Esophagus squamous epithelium (tissue), 4 donors: ENCODE measurements at regions not wholly inside any gene's neighbourhood (a gene's known extent, or its start where the extent isn't known, plus 50 kb on each side); places are given as distances from the start of the nearest gene placed in this dataset.

Experiments
- POLR2A ChIP-seq, 4 donors: fragments of 450-650 bp; IDR thresholded peaks; one replicate each; pipeline ENCODE4 v1.6.1; 2017; ENCODE audit warnings: antibody characterized with exemption in 4 of 4, mild to moderate bottlenecking in 4 of 4, moderate library complexity in 3 of 4
- TF ChIP-seq, protein P1 (sequence below), 6 experiments: fragments of 450-650 bp in 4 of 6; fragments of 200-600 bp in 2 of 6; sonication (generic) in 2 of 6; IDR thresholded peaks; one replicate each; pipeline ENCODE4 v1.5.1; 2016 to 2019; ENCODE audit warnings: antibody characterized with exemption in 6 of 6, mild to moderate bottlenecking in 4 of 6, moderate library complexity in 4 of 6

DNA sequence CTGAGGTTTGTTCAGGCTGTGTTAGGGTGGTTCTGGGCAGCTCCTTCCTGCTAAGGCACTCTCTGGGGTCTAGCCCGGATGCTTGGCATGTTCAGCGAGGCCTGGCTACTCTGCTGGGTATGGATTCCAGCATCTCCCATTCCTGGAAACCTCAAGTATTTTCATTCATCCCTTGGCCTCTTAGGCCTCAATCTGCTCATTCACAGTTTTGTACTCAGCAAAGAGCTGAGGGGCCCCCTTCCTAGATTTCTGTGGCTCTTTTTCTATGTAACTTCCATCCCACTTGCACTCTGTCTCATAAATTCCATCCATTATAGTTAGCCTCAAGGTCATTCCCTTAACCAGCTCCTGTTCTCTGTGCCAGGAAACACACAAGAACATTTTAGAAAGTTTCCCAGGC is 798.8 kb upstream of the HS6ST1 start:
- TF ChIP-seq POLR2A (IDR thresholded peaks at IDR 0.05), result no peak
- TF ChIP-seq, protein P1, sequence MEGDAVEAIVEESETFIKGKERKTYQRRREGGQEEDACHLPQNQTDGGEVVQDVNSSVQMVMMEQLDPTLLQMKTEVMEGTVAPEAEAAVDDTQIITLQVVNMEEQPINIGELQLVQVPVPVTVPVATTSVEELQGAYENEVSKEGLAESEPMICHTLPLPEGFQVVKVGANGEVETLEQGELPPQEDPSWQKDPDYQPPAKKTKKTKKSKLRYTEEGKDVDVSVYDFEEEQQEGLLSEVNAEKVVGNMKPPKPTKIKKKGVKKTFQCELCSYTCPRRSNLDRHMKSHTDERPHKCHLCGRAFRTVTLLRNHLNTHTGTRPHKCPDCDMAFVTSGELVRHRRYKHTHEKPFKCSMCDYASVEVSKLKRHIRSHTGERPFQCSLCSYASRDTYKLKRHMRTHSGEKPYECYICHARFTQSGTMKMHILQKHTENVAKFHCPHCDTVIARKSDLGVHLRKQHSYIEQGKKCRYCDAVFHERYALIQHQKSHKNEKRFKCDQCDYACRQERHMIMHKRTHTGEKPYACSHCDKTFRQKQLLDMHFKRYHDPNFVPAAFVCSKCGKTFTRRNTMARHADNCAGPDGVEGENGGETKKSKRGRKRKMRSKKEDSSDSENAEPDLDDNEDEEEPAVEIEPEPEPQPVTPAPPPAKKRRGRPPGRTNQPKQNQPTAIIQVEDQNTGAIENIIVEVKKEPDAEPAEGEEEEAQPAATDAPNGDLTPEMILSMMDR (IDR thresholded peaks at IDR 0.05), result no peak
